OCI-LY1 (cell line): ENCODE measurements at regions not wholly inside any gene's neighbourhood (a gene's known extent, or its start where the extent isn't known, plus 50 kb on each side); places are given as distances from the start of the nearest gene placed in this dataset.

ENCODE experiments used
- H2AFZ ChIP-seq: fragments of 200-600 bp; sonication (generic), shearing (Covaris generic); 2 replicates; pipeline ENCODE4 v1.6.0; 2014; ENCODE audit warnings: antibody characterized with exemption, mild to moderate bottlenecking, low read length
- H3F3A ChIP-seq: fragments of 200-600 bp; sonication (generic), shearing (Covaris generic); 2 replicates; pipeline ENCODE4 v1.6.0; 2014; ENCODE audit warnings: mild to moderate bottlenecking, antibody characterized with exemption, low read length, moderate library complexity; ENCODE audit not compliant: insufficient read depth
- H3K27ac ChIP-seq: fragments of 200-600 bp; sonication (generic); 2 replicates; pipeline ENCODE4 v1.5.1; 2014; ENCODE audit warnings: low read length, mixed run types, mild to moderate bottlenecking, low read depth; ENCODE audit not compliant: poor library complexity, severe bottlenecking
- H3K27me3 ChIP-seq: fragments of 200-600 bp; sonication (generic); 2 replicates; pipeline ENCODE4 v1.6.0; 2014; ENCODE audit warnings: antibody characterized with exemption, mild to moderate bottlenecking, low read length, moderate library complexity; ENCODE audit not compliant: insufficient read depth
- H3K36me3 ChIP-seq: fragments of 200-600 bp; sonication (generic); 2 replicates; pipeline ENCODE4 v1.6.1; 2014; ENCODE audit warnings: mild to moderate bottlenecking, antibody characterized with exemption, low read length, moderate library complexity, mixed read lengths; ENCODE audit not compliant: insufficient read depth
- H3K4me1 ChIP-seq: fragments of 200-600 bp; sonication (generic); 2 replicates; pipeline ENCODE4 v1.5.1; 2014; ENCODE audit warnings: mild to moderate bottlenecking, low read length, moderate library complexity; ENCODE audit not compliant: insufficient read depth, severe bottlenecking
- H3K4me2 ChIP-seq: fragments of 200-600 bp; sonication (generic), shearing (Covaris generic); 2 replicates; pipeline ENCODE4 v1.6.1; 2014; ENCODE audit warnings: low read length
- H3K4me3 ChIP-seq: fragments of 200-600 bp; sonication (generic); 2 replicates; pipeline ENCODE4 v1.5.1; 2014; ENCODE audit warnings: low read length, low read depth, mild to moderate bottlenecking, mixed read lengths; ENCODE audit not compliant: poor library complexity, severe bottlenecking
- H3K79me2 ChIP-seq: fragments of 200-600 bp; shearing (Covaris generic); 2 replicates; pipeline ENCODE4 v1.6.1; 2016; ENCODE audit warnings: mixed run types, low read length, mixed read lengths; ENCODE audit not compliant: insufficient read depth
- H3K9ac ChIP-seq: fragments of 200-600 bp; sonication (generic), shearing (Covaris generic); 2 replicates; pipeline ENCODE4 v1.6.1; 2014; ENCODE audit warnings: mild to moderate bottlenecking, low read length, mixed read lengths
- H3K9me2 ChIP-seq: fragments of 200-600 bp; sonication (generic), shearing (Covaris generic); 2 replicates; pipeline ENCODE4 v1.6.1; 2014; ENCODE audit warnings: low read depth, mild to moderate bottlenecking, low read length, mixed read lengths
- H3K9me3 ChIP-seq: fragments of 200-600 bp; shearing (Covaris generic); 2 replicates; pipeline ENCODE4 v1.6.1; 2014; ENCODE audit warnings: low read length, mixed read lengths
- H4K20me1 ChIP-seq: fragments of 200-600 bp; sonication (generic), shearing (Covaris generic); 2 replicates; pipeline ENCODE4 v1.6.0; 2016; ENCODE audit warnings: mild to moderate bottlenecking, low read length; ENCODE audit not compliant: insufficient read depth
- CTCF ChIP-seq: fragments of 200-600 bp; sonication (generic), shearing (Covaris generic); IDR thresholded peaks from 2 replicates; pipeline ENCODE4 v1.5.1; 2017; ENCODE audit warnings: mild to moderate bottlenecking, antibody characterized with exemption, low read length, moderate library complexity, mixed read lengths
- EZH2 ChIP-seq: fragments of 200-600 bp; sonication (generic), shearing (Covaris generic); IDR thresholded peaks from 2 replicates; pipeline ENCODE4 v1.8.0; 2017; ENCODE audit warnings: borderline replicate concordance, mixed run types, mild to moderate bottlenecking, antibody characterized with exemption, low read length, moderate library complexity, mixed read lengths

GRCh38 chr21:17981060-17981740 lies 162.0 kb upstream of the C21orf91 start:
- Histone ChIP-seq H3K9me3 (no peaks in the 10 kb centered on the region), H4K20me1 (no peaks in the 10 kb centered on the region), H3K27ac (no peak overlapping the region), H3K79me2 (no peaks in the 10 kb centered on the region), H3K27me3 (no peaks in the 10 kb centered on the region), H3K9ac (no peak overlapping the region), H3K4me1 (no peaks in the 10 kb centered on the region), H3F3A (no peaks in the 10 kb centered on the region), H2AFZ (no peak overlapping the region), H3K36me3 (no peaks in the 10 kb centered on the region), H3K9me2 (no peaks in the 10 kb centered on the region), H3K4me2 (no peak overlapping the region), H3K4me3 (no peak overlapping the region)
- no peak for TF ChIP-seq CTCF
- TF ChIP-seq EZH2, result no peak

- no peaks in the 10 kb centered on the region for H3K4me1 ChIP-seq
- H3K4me3 ChIP-seq, result no peak overlapping the region
- no peaks in the 10 kb centered on the region for H3F3A ChIP-seq
- no peaks in the 10 kb centered on the region for H3K79me2 ChIP-seq
- TF ChIP-seq EZH2, result no peak
- TF ChIP-seq CTCF, result no peak
- no peak overlapping the region for H3K9ac ChIP-seq
- no peak overlapping the region for H2AFZ ChIP-seq
- no peak overlapping the region for H3K27ac ChIP-seq
- H3K9me2 ChIP-seq, result no peaks in the 10 kb centered on the region
- H3K9me3 ChIP-seq, result no peaks in the 10 kb centered on the region
- H3K4me2 ChIP-seq, result no peak overlapping the region
- no peaks in the 10 kb centered on the region for H3K36me3 ChIP-seq
- no peaks in the 10 kb centered on the region for H3K27me3 ChIP-seq
- H4K20me1 ChIP-seq, result no peaks in the 10 kb centered on the region
Measured at GRCh38 chr21:17979763-17980162, 160.6 kb upstream of the C21orf91 start.

- no peak for TF ChIP-seq EZH2
- no peak for TF ChIP-seq CTCF
- Histone ChIP-seq H3K36me3 (no peaks in the 10 kb centered on the region), H3K4me1 (no peaks in the 10 kb centered on the region), H3K9ac (no peak overlapping the region), H4K20me1 (no peaks in the 10 kb centered on the region), H3K9me2 (no peaks in the 10 kb centered on the region), H3K4me3 (no peak overlapping the region), H3K4me2 (no peak overlapping the region), H2AFZ (no peak overlapping the region), H3K27ac (no peak overlapping the region), H3F3A (no peaks in the 10 kb centered on the region), H3K9me3 (no peaks in the 10 kb centered on the region), H3K27me3 (no peaks in the 10 kb centered on the region), H3K79me2 (no peaks in the 10 kb centered on the region)
Measured at GRCh38 chr21:17978895-17979294, 159.7 kb upstream of the C21orf91 start.
